NT2/D1 (cell line): ENCODE measurements at regions not wholly inside any gene's neighbourhood (a gene's known extent, or its start where the extent isn't known, plus 50 kb on each side); places are given as distances from the start of the nearest gene placed in this dataset.

Experiments used
- YY1 ChIP-seq: IDR thresholded peaks from 2 replicates; pipeline ENCODE4 v1.6.1; 2011; ENCODE audit not compliant: insufficient read length, insufficient read depth
- ZNF274 ChIP-seq: IDR thresholded peaks from 2 replicates; pipeline ENCODE4 v1.6.1; 2011; ENCODE audit warnings: mild to moderate bottlenecking, low read depth, low read length

DNA sequence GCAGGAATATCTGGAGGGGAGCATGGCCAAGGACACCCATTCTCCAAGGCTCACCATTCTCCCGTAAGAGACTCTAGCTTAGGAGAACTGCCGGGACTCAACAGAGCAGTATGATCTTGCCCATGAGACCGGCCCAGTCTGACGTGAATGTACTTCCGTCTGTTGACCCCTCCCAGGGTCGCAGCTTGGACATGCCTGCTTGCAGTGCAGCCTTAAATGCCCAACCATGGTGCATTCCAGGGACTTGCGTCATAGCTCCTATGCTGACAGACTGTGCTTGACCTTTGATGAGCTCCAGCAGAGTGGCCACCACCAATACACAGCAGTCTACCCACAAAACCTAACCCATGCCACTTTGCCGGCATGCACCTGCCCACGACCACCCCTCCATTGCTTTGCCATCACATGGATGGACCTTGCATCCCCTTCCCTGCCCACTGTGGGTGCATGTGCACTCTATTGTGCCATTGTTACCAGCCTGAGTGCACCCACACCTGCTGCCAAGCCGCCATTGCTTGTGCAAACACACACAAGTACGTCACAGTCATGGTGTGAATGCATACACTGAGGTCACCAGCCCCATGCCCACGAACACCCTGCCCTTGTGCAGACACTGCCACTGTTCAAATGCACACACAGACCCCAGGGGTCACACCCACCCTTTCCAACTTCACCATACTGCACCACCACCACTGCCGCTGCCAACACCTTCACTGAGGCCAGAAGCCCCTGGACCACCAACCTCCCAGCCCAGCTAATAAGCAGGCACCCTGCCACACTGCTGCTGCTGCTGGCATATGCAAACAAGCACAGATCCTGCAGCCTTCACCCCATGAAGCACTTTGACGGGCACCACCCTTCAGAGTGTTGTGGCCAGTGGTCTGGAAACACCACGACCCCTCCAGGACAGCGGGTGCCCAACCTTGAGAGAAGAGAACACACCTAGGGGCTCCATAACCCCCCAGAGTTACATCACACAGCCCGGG lies 1141.3 kb downstream of the BRINP3 start:
- no peak for TF ChIP-seq YY1
- TF ChIP-seq ZNF274, result no peak
